ENCODE measurements at regions not wholly inside any gene's neighbourhood (a gene's known extent, or its start where the extent isn't known, plus 50 kb on each side); places are given as distances from the start of the nearest gene placed in this dataset.

GRCh38 chr11:113634940-113635575, 71.0 kb downstream of the TMPRSS5 start:
- Mint-ChIP-seq H3K36me3 (ENCODE audit: low read depth) (no peaks in the 10 kb centered on the region), H3K27ac (no peak overlapping the region), H3K27me3 (ENCODE audit: insufficient read depth, low read depth, poor library complexity) (peaks cover 9% of the 10 kb centered on the region), H3K4me1 (peaks cover 10% of the 10 kb centered on the region), H3K4me3 (no peak overlapping the region), H3K9me3 (peaks cover 7% of the 10 kb centered on the region; the same call in 2 of the 3 replicates)
- no peak for DNase-seq (ENCODE audit: low spot score)
- H3K36me3 ChIP-seq (ENCODE audit: insufficient read depth): no peaks in the 10 kb centered on the region
- no peak overlapping the region for H3K27ac ChIP-seq (ENCODE audit: low read depth)
- H3K79me2 ChIP-seq (replicated peaks; ENCODE audit: insufficient read depth): no peaks in the 10 kb centered on the region
- TF ChIP-seq JUNB (IDR thresholded peaks at IDR 0.05; ENCODE audit: unreplicated experiment) (no peak), REST (IDR thresholded peaks at IDR 0.05; ENCODE audit: unreplicated experiment) (no peak), STAT1 (IDR thresholded peaks at IDR 0.05; ENCODE audit: unreplicated experiment) (no peak), CTCF (conservative IDR thresholded peaks at IDR 0.05; ENCODE audit: low read depth in 2 of 2) (no peak), NANOG (IDR thresholded peaks at IDR 0.05; ENCODE audit: borderline replicate concordance) (no peak), ETS1 (IDR thresholded peaks at IDR 0.05) (no peak), ZNF462 (CRISPR knock-in tag; IDR thresholded peaks at IDR 0.05) (no peak), ZNF331 (CRISPR knock-in tag; IDR thresholded peaks at IDR 0.05; ENCODE audit: low read depth) (no peak), EZH2 (IDR thresholded peaks at IDR 0.05; ENCODE audit: low read depth, unreplicated experiment) (no peak), CREB1 (CRISPR knock-in tag; IDR thresholded peaks at IDR 0.05; ENCODE audit: low read depth) (no peak)
- no peak overlapping the region for H3K4me2 ChIP-seq
- H2AFZ ChIP-seq: no peak overlapping the region
- H3K4me3 ChIP-seq: no peak overlapping the region
- no peaks in the 10 kb centered on the region for H3F3A ChIP-seq (replicated peaks; ENCODE audit: low read depth)
- H3K4me1 ChIP-seq (ENCODE audit: insufficient read depth): peaks cover 3% of the 10 kb centered on the region; the same call in 1 of the 2 replicates
- H3K27me3 ChIP-seq (ENCODE audit: insufficient read depth): 0 out of 2 replicates have a peak, but pooled peaks cover 6% of the 10 kb centered on the region
- 0 out of 2 replicates have a peak, but pooled peaks cover 6% of the 10 kb centered on the region for H3K9me2 ChIP-seq (ENCODE audit: insufficient read depth)
- no peaks in the 10 kb centered on the region for H4K20me1 ChIP-seq (replicated peaks; ENCODE audit: insufficient read depth)
- ATAC-seq: no peak
